Esophagus squamous epithelium (tissue), 5 donors: ENCODE measurements at regions not wholly inside any gene's neighbourhood (a gene's known extent, or its start where the extent isn't known, plus 50 kb on each side); places are given as distances from the start of the nearest gene placed in this dataset.
A peak's percentile ranks its signal among the peaks of the same experiment; 100 is the strongest.

Experiments
- DNase-seq: peaks from one replicate; lab custom pipeline; 2025; lab: John Stamatoyannopoulos, UW
- H3K27ac ChIP-seq, 4 donors: fragments of 200-600 bp; sonication (generic); one replicate each; pipeline ENCODE4 v1.5.1; 2016 to 2019; ENCODE audit warnings: mild to moderate bottlenecking in 1 of 4
- H3K27me3 ChIP-seq, 4 donors: fragments of 200-600 bp; sonication (generic); 1 replicate in 3 of 4; 2 replicates in 1 of 4; pipeline versions ENCODE4 v1.5.1 to v1.6.0; 2017 to 2021; ENCODE audit warnings: antibody characterized with exemption in 1 of 4
- H3K36me3 ChIP-seq, 3 donors: fragments of 200-600 bp; sonication (generic); one replicate each; pipeline ENCODE4 v1.5.1; 2016 to 2019
- H3K4me1 ChIP-seq, 3 donors: fragments of 200-600 bp; sonication (generic); one replicate each; pipeline ENCODE4 v1.5.1; 2017 to 2019
- H3K4me3 ChIP-seq, 4 donors: fragments of 200-600 bp; sonication (generic); 1 replicate in 3 of 4; 2 replicates in 1 of 4; pipeline ENCODE4 v1.5.1; 2016 to 2019; ENCODE audit warnings: mild to moderate bottlenecking in 2 of 4, moderate library complexity in 1 of 4
- H3K9me3 ChIP-seq, 3 donors: fragments of 200-600 bp; sonication (generic); one replicate each; pipeline ENCODE4 v1.5.1; 2016 to 2019
- POLR2A ChIP-seq, 4 donors: fragments of 450-650 bp; IDR thresholded peaks; one replicate each; pipeline ENCODE4 v1.6.1; 2017; ENCODE audit warnings: antibody characterized with exemption in 4 of 4, mild to moderate bottlenecking in 4 of 4, moderate library complexity in 3 of 4
- WGBS, 2 donors: methylation state at CpG; one replicate each; pipeline ENCODE4 v1.1.5; 2018; 5-methylcytosine and 5-hydroxymethylcytosine counted together
- intact Hi-C: fragments of 100-400 bp; cut with DNase I; formaldehyde crosslinking; loops from one replicate; pipeline ENCODE4 v1.15.0; 2022
- TF ChIP-seq, protein P1 (sequence below), 6 experiments: fragments of 450-650 bp in 4 of 6; fragments of 200-600 bp in 2 of 6; sonication (generic) in 2 of 6; IDR thresholded peaks; one replicate each; pipeline ENCODE4 v1.5.1; 2016 to 2019; ENCODE audit warnings: antibody characterized with exemption in 6 of 6, mild to moderate bottlenecking in 4 of 6, moderate library complexity in 4 of 6
- donor health status: DM: yes; HTN: yes; CAD: no.

DNA sequence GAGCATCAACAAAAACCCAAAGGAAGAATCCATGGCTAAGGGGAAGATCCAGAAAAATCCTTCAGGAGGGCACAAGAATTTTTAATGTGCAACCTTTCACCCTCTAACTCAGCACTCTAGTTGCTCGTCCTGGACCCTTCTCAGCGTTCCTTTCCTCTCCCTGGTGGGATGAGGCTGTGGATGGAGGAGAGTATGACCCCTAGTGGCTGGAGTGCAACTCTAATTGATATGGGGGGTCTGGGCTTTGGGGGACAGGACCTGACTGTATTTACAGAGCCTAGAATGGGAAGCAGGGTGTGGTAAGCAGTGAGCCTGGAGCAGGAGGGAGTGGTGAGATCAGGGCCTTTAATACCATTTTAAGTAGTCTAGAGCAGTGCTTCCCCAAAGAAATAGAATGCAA lies 83.9 kb upstream of the CEP85L start:
- H3K36me3 ChIP-seq, result no peaks in the 10 kb centered on the region
- 38% methylated on average over 2 of the region's 2 CpGs; no CpG with 5 or more reads in 1 of the 2 donors for WGBS, 2 donors
- intact Hi-C loops, result no loop called here
- H3K9me3 ChIP-seq, result no peaks in the 10 kb centered on the region
- H3K4me3 ChIP-seq, result no peak overlapping the region
- H3K27me3 ChIP-seq, result no peaks in the 10 kb centered on the region
- no peak overlapping the region for H3K27ac ChIP-seq
- H3K4me1 ChIP-seq, result no peaks in the 10 kb centered on the region
- no peak for DNase-seq
- TF ChIP-seq, protein P1, sequence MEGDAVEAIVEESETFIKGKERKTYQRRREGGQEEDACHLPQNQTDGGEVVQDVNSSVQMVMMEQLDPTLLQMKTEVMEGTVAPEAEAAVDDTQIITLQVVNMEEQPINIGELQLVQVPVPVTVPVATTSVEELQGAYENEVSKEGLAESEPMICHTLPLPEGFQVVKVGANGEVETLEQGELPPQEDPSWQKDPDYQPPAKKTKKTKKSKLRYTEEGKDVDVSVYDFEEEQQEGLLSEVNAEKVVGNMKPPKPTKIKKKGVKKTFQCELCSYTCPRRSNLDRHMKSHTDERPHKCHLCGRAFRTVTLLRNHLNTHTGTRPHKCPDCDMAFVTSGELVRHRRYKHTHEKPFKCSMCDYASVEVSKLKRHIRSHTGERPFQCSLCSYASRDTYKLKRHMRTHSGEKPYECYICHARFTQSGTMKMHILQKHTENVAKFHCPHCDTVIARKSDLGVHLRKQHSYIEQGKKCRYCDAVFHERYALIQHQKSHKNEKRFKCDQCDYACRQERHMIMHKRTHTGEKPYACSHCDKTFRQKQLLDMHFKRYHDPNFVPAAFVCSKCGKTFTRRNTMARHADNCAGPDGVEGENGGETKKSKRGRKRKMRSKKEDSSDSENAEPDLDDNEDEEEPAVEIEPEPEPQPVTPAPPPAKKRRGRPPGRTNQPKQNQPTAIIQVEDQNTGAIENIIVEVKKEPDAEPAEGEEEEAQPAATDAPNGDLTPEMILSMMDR (IDR thresholded peaks at IDR 0.05), result peak in 4 of 6 experiments; percentile 6 to 17 (median 10)
- TF ChIP-seq POLR2A (IDR thresholded peaks at IDR 0.05), result no peak

DNA sequence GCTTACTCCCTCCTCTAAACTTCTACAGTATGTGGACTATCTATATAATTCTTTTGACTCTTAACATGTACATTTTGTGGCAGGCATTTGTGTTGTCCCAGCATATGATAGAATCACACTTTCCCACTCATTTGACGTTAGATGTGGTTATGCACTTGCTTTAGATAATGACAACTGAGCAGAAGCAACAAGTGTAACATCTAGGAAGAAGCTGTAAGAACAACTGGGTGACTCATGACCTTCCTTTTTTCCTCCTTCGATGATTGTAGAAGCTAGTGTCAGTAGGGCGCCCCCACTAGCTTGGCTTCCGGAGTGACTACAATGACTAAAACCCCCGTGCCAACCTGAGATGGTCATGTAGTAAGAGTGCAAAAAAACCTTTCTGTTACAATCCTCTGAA lies 74.6 kb upstream of the CEP85L start:
- intact Hi-C loops, result no loop called here
- no peaks in the 10 kb centered on the region for H3K27me3 ChIP-seq
- H3K36me3 ChIP-seq, result no peaks in the 10 kb centered on the region
- H3K4me1 ChIP-seq, result peaks cover 0 to 12% (median 4%) of the 10 kb centered on the region in 3 donors
- H3K4me3 ChIP-seq, result no peak overlapping the region
- DNase-seq, result no peak
- TF ChIP-seq, protein P1 (IDR thresholded peaks at IDR 0.05), result no peak
- TF ChIP-seq POLR2A (IDR thresholded peaks at IDR 0.05), result no peak
- 85 to 89% methylated on average over 5 of the region's 5 CpGs for WGBS, 2 donors
- no peaks in the 10 kb centered on the region for H3K9me3 ChIP-seq
- H3K27ac ChIP-seq, result no peak overlapping the region

DNA sequence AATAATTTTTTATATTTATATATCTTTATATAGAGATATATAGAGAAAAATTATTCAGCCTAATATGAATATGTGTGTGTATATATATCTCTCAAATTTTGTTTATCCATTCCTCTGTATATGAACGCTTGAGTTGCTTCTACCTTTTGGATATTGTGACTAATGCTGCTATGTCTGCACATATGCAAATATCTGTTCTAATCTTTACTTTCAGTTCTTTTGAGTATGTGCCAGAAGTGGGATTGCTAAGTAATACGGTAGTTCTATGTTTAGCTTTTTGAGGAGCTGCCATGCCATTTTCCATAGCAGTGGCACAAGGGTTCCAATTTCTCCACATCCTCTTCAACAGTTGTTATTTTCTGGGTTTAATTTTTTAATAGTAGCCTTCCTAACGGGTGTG lies 72.8 kb upstream of the CEP85L start:
- WGBS, 2 donors, result 24% methylated on average over 3 of the region's 3 CpGs
- Histone ChIP-seq H3K27ac (no peak overlapping the region), H3K4me1 (peaks cover 0 to 12% (median 4%) of the 10 kb centered on the region in 3 donors), H3K27me3 (no peaks in the 10 kb centered on the region), H3K36me3 (no peaks in the 10 kb centered on the region), H3K4me3 (no peak overlapping the region), H3K9me3 (no peaks in the 10 kb centered on the region)
- no peak for DNase-seq
- TF ChIP-seq, protein P1 (IDR thresholded peaks at IDR 0.05), result no peak
- intact Hi-C loops, result no loop called here

DNA sequence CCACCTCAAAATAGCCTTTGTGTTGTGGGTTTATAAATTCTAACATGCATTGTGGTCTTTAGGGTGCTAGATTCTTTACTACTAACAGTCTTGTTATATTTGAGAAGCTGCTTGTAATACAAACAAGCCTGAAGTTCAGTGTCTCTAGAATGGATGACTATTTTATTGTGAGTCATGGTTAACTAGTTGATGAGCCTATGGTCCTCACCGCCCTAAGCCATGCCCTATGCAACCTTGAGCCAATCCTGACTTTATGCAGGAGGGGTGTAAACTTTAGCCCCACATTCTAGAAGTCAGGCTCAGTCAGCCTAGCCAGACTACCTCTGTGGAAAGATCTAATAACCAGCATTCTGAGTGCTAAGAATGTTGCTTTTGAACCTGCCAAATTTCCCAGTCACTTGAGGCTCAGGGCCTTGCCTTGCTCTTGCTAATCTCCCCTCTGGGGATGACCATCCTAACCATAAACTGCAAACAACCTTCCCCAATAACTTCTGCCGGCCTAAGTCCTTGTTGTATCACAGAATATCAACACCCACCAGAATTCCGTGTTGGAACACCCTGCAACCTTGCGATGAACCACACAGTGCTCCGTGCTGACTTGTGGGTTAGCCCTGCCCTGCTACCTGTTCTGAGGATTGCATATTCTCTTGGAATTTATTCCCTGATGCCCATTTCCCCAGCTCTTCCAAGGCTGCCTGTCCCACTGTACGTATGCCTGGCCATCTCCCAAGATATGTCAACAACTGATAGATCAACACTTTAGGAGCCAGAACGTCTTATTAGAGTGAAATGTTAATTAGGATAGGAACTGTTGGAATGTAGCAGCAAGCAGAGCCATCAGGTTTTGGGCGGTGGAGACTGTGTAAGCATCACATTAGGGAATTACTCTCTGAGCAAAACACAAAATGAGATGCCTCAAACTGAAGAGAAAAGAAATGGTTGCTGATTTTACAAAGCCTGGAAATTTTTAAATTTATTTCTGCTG lies 71.7 kb upstream of the CEP85L start:
- WGBS, 2 donors, result 32 to 47% methylated on average over 7 of the region's 8 CpGs
- no peak for DNase-seq
- Histone ChIP-seq H3K9me3 (no peaks in the 10 kb centered on the region), H3K4me3 (no peak overlapping the region), H3K27me3 (no peaks in the 10 kb centered on the region), H3K4me1 (peaks cover 0 to 12% (median 4%) of the 10 kb centered on the region in 3 donors), H3K36me3 (no peaks in the 10 kb centered on the region), H3K27ac (no peak overlapping the region)
- intact Hi-C loops, result no loop called here
- TF ChIP-seq, protein P1 (IDR thresholded peaks at IDR 0.05), result no peak
- no peak for TF ChIP-seq POLR2A (IDR thresholded peaks at IDR 0.05)

DNA sequence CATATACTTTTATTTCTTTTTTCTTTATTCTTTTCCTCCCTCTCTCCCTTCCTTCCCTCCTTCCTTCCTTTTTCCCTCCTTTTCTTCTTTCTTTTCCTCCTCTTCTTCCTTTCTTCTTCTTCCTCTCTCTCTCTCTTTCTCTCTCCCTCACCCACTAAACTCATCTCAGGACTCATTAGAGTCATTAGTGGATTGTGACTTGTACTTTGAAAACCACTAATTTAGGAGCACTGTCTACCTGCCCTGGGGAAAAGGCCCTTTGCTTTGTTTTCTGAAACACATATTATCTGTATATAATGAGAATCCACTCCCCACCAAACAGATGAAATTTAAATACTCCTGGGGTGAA lies 68.7 kb upstream of the CEP85L start:
- TF ChIP-seq POLR2A (IDR thresholded peaks at IDR 0.05), result no peak
- TF ChIP-seq, protein P1 (IDR thresholded peaks at IDR 0.05), result no peak
- Histone ChIP-seq H3K36me3 (no peaks in the 10 kb centered on the region), H3K9me3 (no peaks in the 10 kb centered on the region), H3K4me3 (no peak overlapping the region), H3K4me1 (peaks cover 0 to 12% (median 4%) of the 10 kb centered on the region in 3 donors), H3K27me3 (no peaks in the 10 kb centered on the region), H3K27ac (no peak overlapping the region)
- DNase-seq, result no peak
- intact Hi-C loops, result no loop called here
